Epithelial cell of proximal tubule (primary cell): ENCODE measurements at regions not wholly inside any gene's neighbourhood (a gene's known extent, or its start where the extent isn't known, plus 50 kb on each side); places are given as distances from the start of the nearest gene placed in this dataset.

Experiments
- DNase-seq: peaks from one replicate; pipeline ENCODE4 v3.0.0-alpha.2; 2011; ENCODE audit warnings: low read depth
- H3K4me3 ChIP-seq: 2 replicates; pipeline ENCODE4 v1.5.1; 2011; ENCODE audit warnings: low read depth, mild to moderate bottlenecking, low read length
- TF ChIP-seq, protein P1 (sequence below): conservative IDR thresholded peaks from 2 replicates; pipeline ENCODE4 v1.5.1; 2012; ENCODE audit warnings: low read depth, mild to moderate bottlenecking, low read length

GRCh38 chr15:45849136-45849535 is 214.3 kb downstream of the SQOR start:
- DNase-seq = peak; percentile 95
- TF ChIP-seq, protein P1, sequence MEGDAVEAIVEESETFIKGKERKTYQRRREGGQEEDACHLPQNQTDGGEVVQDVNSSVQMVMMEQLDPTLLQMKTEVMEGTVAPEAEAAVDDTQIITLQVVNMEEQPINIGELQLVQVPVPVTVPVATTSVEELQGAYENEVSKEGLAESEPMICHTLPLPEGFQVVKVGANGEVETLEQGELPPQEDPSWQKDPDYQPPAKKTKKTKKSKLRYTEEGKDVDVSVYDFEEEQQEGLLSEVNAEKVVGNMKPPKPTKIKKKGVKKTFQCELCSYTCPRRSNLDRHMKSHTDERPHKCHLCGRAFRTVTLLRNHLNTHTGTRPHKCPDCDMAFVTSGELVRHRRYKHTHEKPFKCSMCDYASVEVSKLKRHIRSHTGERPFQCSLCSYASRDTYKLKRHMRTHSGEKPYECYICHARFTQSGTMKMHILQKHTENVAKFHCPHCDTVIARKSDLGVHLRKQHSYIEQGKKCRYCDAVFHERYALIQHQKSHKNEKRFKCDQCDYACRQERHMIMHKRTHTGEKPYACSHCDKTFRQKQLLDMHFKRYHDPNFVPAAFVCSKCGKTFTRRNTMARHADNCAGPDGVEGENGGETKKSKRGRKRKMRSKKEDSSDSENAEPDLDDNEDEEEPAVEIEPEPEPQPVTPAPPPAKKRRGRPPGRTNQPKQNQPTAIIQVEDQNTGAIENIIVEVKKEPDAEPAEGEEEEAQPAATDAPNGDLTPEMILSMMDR = no peak
- no peak overlapping the region for H3K4me3 ChIP-seq

GRCh38 chr15:45854455-45855202 is 219.8 kb downstream of the SQOR start:
- no peak for DNase-seq
- TF ChIP-seq, protein P1 = no peak
- H3K4me3 ChIP-seq = no peak overlapping the region

DNA sequence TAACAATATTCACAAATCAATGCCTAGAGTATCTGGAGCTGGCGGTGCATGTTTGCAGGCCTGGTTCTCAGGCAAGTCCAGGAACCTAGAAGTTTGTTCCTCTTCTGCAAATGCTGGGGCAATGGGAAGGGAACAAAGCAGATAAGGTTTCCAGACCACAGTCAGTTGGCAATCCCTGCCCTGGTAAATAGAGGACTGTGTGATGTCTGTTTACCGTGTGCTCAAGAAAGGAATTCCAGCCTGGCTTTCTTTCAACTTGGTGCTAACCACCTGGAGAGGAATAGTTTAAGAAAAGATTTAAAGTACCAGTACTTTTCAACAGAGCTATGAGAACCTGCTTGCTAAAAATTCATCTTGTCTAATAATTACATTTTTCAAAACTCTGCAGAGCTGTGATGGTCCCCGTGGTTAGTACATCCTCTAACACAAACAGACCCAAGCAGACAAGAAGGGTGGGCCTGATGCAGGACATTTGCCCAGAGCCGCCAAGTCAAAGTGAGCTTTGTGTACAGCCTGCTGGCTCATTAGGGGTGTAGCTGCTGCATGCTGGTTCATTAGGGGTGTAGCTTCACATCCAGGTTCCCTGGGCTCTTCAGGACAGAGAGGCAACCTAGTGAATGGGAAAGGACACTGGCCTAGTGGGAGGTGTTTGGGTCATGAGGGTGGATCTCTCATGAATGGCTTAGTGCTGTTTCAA is 220.5 kb downstream of the SQOR start:
- no peak for DNase-seq
- TF ChIP-seq, protein P1 = peak; percentile 25
- no peak overlapping the region for H3K4me3 ChIP-seq

- H3K4me3 ChIP-seq = no peak overlapping the region
- peak; percentile 86 for DNase-seq
- TF ChIP-seq, protein P1 = no peak
Observed at GRCh38 chr15:45855907-45856579, 221.2 kb downstream of the SQOR start.

GRCh38 chr15:45857291-45857690 is 222.5 kb downstream of the SQOR start:
- TF ChIP-seq, protein P1 = no peak
- H3K4me3 ChIP-seq = no peak overlapping the region
- no peak for DNase-seq

GRCh38 chr15:45858491-45858890 is 223.7 kb downstream of the SQOR start:
- no peak overlapping the region for H3K4me3 ChIP-seq
- TF ChIP-seq, protein P1 = no peak
- no peak for DNase-seq
